OCI-LY7 (cell line): ENCODE measurements at regions not wholly inside any gene's neighbourhood (a gene's known extent, or its start where the extent isn't known, plus 50 kb on each side); places are given as distances from the start of the nearest gene placed in this dataset.
A peak's percentile ranks its signal among the peaks of the same experiment; 100 is the strongest.

Source experiments
- BruUV-seq: library from RNA; stranded (reverse); fragments of 400-500 nt; replicated peaks from 2 replicates; lab custom pipeline; 2021; lab: Mats Ljungman, UMichigan
- CTCF ChIA-PET: fragments of 300-600 bp; sonication (Branson Sonifier 250); formaldehyde crosslinking; loops from one replicate; lab custom pipeline; 2022; ENCODE audit warnings: antibody characterized with exemption; ENCODE audit not compliant: unreplicated experiment; lab: Charles Lee
- POLR2A ChIA-PET: fragments of 300-600 bp; sonication (Branson Sonifier 250); formaldehyde crosslinking; loops from one replicate; lab custom pipeline; 2022; ENCODE audit warnings: antibody characterized with exemption; lab: Charles Lee
- DNase-seq: peaks from one replicate; pipeline ENCODE4 v3.0.0-alpha.2; 2015; ENCODE audit warnings: low spot score
- H2AFZ ChIP-seq: fragments of 200-600 bp; sonication (generic), shearing (Covaris generic); 2 replicates; pipeline ENCODE4 v1.6.1; 2014; ENCODE audit warnings: mild to moderate bottlenecking, antibody characterized with exemption, low read length, moderate library complexity
- H3K27ac ChIP-seq: fragments of 200-600 bp; sonication (generic); 2 replicates; pipeline ENCODE4 v1.5.1; 2014; ENCODE audit warnings: mixed run types, low read depth, mild to moderate bottlenecking, moderate library complexity, low read length, inconsistent platforms; ENCODE audit not compliant: poor library complexity, severe bottlenecking
- H3K36me3 ChIP-seq: fragments of 200-600 bp; sonication (generic); 2 replicates; pipeline ENCODE4 v1.6.1; 2014; ENCODE audit warnings: mild to moderate bottlenecking, antibody characterized with exemption, low read length, moderate library complexity, mixed read lengths; ENCODE audit not compliant: insufficient read depth
- H3K4me1 ChIP-seq: fragments of 200-600 bp; sonication (generic); 2 replicates; pipeline ENCODE4 v1.5.1; 2014; ENCODE audit warnings: mild to moderate bottlenecking, low read length; ENCODE audit not compliant: insufficient read depth, poor library complexity, severe bottlenecking
- H3K4me2 ChIP-seq: fragments of 200-600 bp; sonication (generic); 2 replicates; pipeline ENCODE4 v1.6.1; 2014; ENCODE audit warnings: mild to moderate bottlenecking, low read length
- H3K4me3 ChIP-seq: fragments of 200-600 bp; sonication (generic); 2 replicates; pipeline ENCODE4 v1.5.1; 2014; ENCODE audit warnings: mild to moderate bottlenecking, low read depth, low read length; ENCODE audit not compliant: poor library complexity, severe bottlenecking
- H3K79me2 ChIP-seq: fragments of 200-600 bp; sonication (generic); 2 replicates; pipeline ENCODE4 v1.6.1; 2016; ENCODE audit warnings: low read depth, mild to moderate bottlenecking, low read length, moderate library complexity, mixed read lengths; ENCODE audit not compliant: insufficient read depth
- H3K9me2 ChIP-seq: fragments of 200-600 bp; sonication (generic); 2 replicates; pipeline ENCODE4 v1.6.1; 2016; ENCODE audit warnings: mild to moderate bottlenecking, low read length, mixed read lengths; ENCODE audit not compliant: insufficient read depth
- H3K9me3 ChIP-seq: fragments of 200-600 bp; sonication (generic); 2 replicates; pipeline ENCODE4 v1.6.1; 2014; ENCODE audit warnings: mild to moderate bottlenecking, mixed run types, low read length, mixed read lengths
- H4K20me1 ChIP-seq: fragments of 200-600 bp; sonication (generic); 2 replicates; pipeline ENCODE4 v1.6.1; 2014; ENCODE audit warnings: mild to moderate bottlenecking, antibody characterized with exemption, low read length, moderate library complexity, mixed read lengths; ENCODE audit not compliant: insufficient read depth
- CTCF ChIP-seq: fragments of 200-600 bp; sonication (generic); conservative IDR thresholded peaks from 2 replicates; pipeline ENCODE4 v1.5.1; 2014; ENCODE audit warnings: mild to moderate bottlenecking, antibody characterized with exemption, low read length, moderate library complexity, mixed read lengths
- EZH2phosphoT487 ChIP-seq: fragments of 200-600 bp; sonication (generic); IDR thresholded peaks from 2 replicates; pipeline ENCODE4 v1.6.1; 2018; ENCODE audit warnings: low read depth, borderline replicate concordance, mild to moderate bottlenecking, mixed run types, antibody characterized with exemption, low read length, moderate library complexity, mixed read lengths
- intact Hi-C: fragments of 100-400 bp; cut with micrococcal nuclease; formaldehyde crosslinking; loops from one replicate; pipeline ENCODE4 v1.10.0; 2022; ENCODE audit not compliant: unreplicated experiment

- Histone ChIP-seq H3K9me3 (no peaks in the 10 kb centered on the region), H3K4me1 (no peaks in the 10 kb centered on the region), H3K9me2 (no peaks in the 10 kb centered on the region), H3K4me3 (no peak overlapping the region), H3K36me3 (no peaks in the 10 kb centered on the region), H4K20me1 (no peaks in the 10 kb centered on the region), H2AFZ (no peak overlapping the region), H3K4me2 (no peak overlapping the region), H3K79me2 (no peaks in the 10 kb centered on the region), H3K27ac (no peak overlapping the region)
- intact Hi-C loops, result no loop called here
- TF ChIP-seq CTCF, result peak; percentile 89
- TF ChIP-seq EZH2phosphoT487, result no peak
- no TSS peak for BruUV-seq
- POLR2A ChIA-PET, result no interaction called here
- DNase-seq, result peak; percentile 54
- CTCF ChIA-PET, result interaction anchor here (0.5 to 1.1 kb wide), 4 partner anchors 8 to 1622 kb away, joined by 3 to 4 read pairs (median 3); no protein-coding TSS in a partner anchor
Measured at GRCh38 chr5:15105799-15106393, 234.3 kb upstream of the ANKH start.

GRCh38 chr5:15103864-15104263 lies 232.3 kb upstream of the ANKH start:
- CTCF ChIA-PET, result no interaction called here
- no TSS peak for BruUV-seq
- H2AFZ ChIP-seq, result no peak overlapping the region
- no peaks in the 10 kb centered on the region for H3K36me3 ChIP-seq
- H4K20me1 ChIP-seq, result no peaks in the 10 kb centered on the region
- no peak overlapping the region for H3K4me2 ChIP-seq
- TF ChIP-seq CTCF, result no peak
- TF ChIP-seq EZH2phosphoT487, result no peak
- intact Hi-C loops, result no loop called here
- no peaks in the 10 kb centered on the region for H3K9me2 ChIP-seq
- no peaks in the 10 kb centered on the region for H3K79me2 ChIP-seq
- H3K4me3 ChIP-seq, result no peak overlapping the region
- H3K27ac ChIP-seq, result no peak overlapping the region
- no peaks in the 10 kb centered on the region for H3K9me3 ChIP-seq
- POLR2A ChIA-PET, result no interaction called here
- H3K4me1 ChIP-seq, result no peaks in the 10 kb centered on the region
- no peak for DNase-seq

GRCh38 chr5:15103130-15103529 lies 231.6 kb upstream of the ANKH start:
- H3K4me1 ChIP-seq, result no peaks in the 10 kb centered on the region
- BruUV-seq, result no TSS peak
- H3K36me3 ChIP-seq, result no peaks in the 10 kb centered on the region
- no peak overlapping the region for H3K27ac ChIP-seq
- ChIA-PET CTCF (no interaction called here), POLR2A (interaction anchor here (0.6 kb wide), 1 partner anchor 1470 kb away, joined by 3 read pairs; no protein-coding TSS in a partner anchor)
- no peak for DNase-seq
- H2AFZ ChIP-seq, result no peak overlapping the region
- H3K79me2 ChIP-seq, result no peaks in the 10 kb centered on the region
- TF ChIP-seq EZH2phosphoT487, result no peak
- TF ChIP-seq CTCF, result no peak
- H3K9me3 ChIP-seq, result no peaks in the 10 kb centered on the region
- H3K4me3 ChIP-seq, result no peak overlapping the region
- no peaks in the 10 kb centered on the region for H3K9me2 ChIP-seq
- no peak overlapping the region for H3K4me2 ChIP-seq
- H4K20me1 ChIP-seq, result no peaks in the 10 kb centered on the region
- intact Hi-C loops, result no loop called here
